Progenitor cell of endocrine pancreas (in vitro differentiated cells): ENCODE measurements at regions not wholly inside any gene's neighbourhood (a gene's known extent, or its start where the extent isn't known, plus 50 kb on each side); places are given as distances from the start of the nearest gene placed in this dataset.

Experiments
- DNase-seq: peaks from one replicate; pipeline ENCODE4 v3.0.0; 2021; ENCODE audit warnings: low spot score; ENCODE audit not compliant: unreplicated experiment
- H3K27ac Mint-ChIP-seq: 2 replicates; pipeline ENCODE4 v1.8.0; 2021; ENCODE audit warnings: mild to moderate bottlenecking, moderate library complexity, mixed read lengths
- H3K27me3 Mint-ChIP-seq: 2 replicates; pipeline ENCODE4 v1.8.0; 2021; ENCODE audit warnings: mixed read lengths
- H3K36me3 Mint-ChIP-seq: 2 replicates; pipeline ENCODE4 v1.8.0; 2022; ENCODE audit warnings: mixed read lengths; ENCODE audit not compliant: insufficient read depth
- H3K4me1 Mint-ChIP-seq: 2 replicates; pipeline ENCODE4 v1.8.0; 2021; ENCODE audit warnings: low read depth, mixed read lengths
- H3K4me3 Mint-ChIP-seq: 2 replicates; pipeline ENCODE4 v1.8.0; 2021; ENCODE audit warnings: low read depth, mild to moderate bottlenecking, moderate library complexity, mixed read lengths
- H3K9me3 Mint-ChIP-seq: 2 replicates; pipeline ENCODE4 v1.8.0; 2021; ENCODE audit warnings: low read depth, mixed read lengths
- TF ChIP-seq, protein P1 (sequence below): fragments of 200-600 bp; sonication (generic); IDR thresholded peaks from one replicate; pipeline ENCODE4 v1.5.0; 2021; ENCODE audit warnings: antibody characterized with exemption, mild to moderate bottlenecking; ENCODE audit not compliant: unreplicated experiment

GRCh38 chr5:12477554-12477953 lies 573.3 kb upstream of the CTNND2 start:
- TF ChIP-seq, protein P1, sequence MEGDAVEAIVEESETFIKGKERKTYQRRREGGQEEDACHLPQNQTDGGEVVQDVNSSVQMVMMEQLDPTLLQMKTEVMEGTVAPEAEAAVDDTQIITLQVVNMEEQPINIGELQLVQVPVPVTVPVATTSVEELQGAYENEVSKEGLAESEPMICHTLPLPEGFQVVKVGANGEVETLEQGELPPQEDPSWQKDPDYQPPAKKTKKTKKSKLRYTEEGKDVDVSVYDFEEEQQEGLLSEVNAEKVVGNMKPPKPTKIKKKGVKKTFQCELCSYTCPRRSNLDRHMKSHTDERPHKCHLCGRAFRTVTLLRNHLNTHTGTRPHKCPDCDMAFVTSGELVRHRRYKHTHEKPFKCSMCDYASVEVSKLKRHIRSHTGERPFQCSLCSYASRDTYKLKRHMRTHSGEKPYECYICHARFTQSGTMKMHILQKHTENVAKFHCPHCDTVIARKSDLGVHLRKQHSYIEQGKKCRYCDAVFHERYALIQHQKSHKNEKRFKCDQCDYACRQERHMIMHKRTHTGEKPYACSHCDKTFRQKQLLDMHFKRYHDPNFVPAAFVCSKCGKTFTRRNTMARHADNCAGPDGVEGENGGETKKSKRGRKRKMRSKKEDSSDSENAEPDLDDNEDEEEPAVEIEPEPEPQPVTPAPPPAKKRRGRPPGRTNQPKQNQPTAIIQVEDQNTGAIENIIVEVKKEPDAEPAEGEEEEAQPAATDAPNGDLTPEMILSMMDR, result no peak
- Mint-ChIP-seq H3K27me3 (no peaks in the 10 kb centered on the region), H3K9me3 (peaks cover 4% of the 10 kb centered on the region), H3K4me1 (no peaks in the 10 kb centered on the region), H3K27ac (no peak overlapping the region), H3K4me3 (no peak overlapping the region), H3K36me3 (no peaks in the 10 kb centered on the region)
- no peak for DNase-seq

DNA sequence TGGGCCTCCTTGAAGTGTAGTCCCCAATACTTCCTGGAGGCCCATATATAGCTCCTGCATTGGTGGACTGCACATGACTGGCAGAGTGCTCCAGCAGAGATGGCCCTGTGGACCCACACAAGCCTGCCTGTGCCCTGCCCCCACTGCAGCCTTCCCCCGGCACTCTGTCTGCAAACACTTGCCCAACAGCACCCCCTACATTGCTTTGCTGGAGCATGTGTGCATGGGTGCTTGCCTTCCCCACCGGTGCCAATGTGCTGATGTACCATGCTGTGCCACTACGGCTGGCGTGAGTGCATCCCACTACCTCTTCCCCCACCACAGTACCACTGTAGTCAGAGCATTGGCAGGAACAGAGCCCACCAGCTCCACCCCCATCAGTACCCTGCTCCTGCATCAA lies 563.6 kb upstream of the CTNND2 start:
- TF ChIP-seq, protein P1, result no peak
- DNase-seq, result no peak
- Mint-ChIP-seq H3K36me3 (peaks cover 6% of the 10 kb centered on the region), H3K27ac (no peak overlapping the region), H3K27me3 (no peaks in the 10 kb centered on the region), H3K9me3 (peaks cover 40% of the 10 kb centered on the region), H3K4me3 (no peak overlapping the region), H3K4me1 (no peaks in the 10 kb centered on the region)

DNA sequence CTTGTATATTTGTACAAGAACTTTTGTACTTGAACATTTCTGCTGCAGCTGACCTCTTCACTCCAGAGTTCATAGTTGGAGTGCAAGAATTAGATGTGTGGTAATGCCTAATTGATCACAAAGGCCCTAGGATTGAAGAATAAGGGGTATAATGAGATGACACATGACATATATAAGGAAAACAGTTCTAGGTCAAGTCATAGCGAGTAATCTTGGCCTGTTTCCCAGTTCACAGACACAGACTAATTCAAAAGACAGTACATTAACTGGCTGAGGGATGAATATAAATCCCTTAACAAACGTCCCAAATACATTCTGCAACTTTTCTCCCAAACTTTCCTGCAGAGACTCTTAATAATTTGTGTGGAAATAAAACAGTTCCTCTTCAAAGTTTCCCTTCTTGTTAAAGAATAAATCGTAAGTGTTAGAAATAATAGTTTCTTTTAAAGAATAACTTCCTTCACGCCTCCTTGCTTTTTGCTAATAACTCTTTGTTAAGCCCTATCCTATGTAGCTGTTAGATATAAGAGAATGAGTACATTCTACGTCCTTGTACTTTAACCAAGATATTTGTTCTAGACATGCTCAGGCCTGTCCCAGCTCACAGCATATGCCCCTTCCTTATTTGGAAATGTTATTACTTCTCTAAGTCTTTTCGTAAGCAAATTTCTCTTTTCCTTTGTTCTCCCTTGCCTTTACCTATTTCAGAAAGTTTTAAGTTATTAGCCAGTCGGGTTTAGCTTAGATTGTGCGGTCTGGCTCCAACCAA lies 556.4 kb upstream of the CTNND2 start:
- H3K27ac Mint-ChIP-seq, result no peak overlapping the region
- H3K9me3 Mint-ChIP-seq, result peaks cover 19% of the 10 kb centered on the region
- H3K27me3 Mint-ChIP-seq, result no peaks in the 10 kb centered on the region
- H3K36me3 Mint-ChIP-seq, result no peaks in the 10 kb centered on the region
- DNase-seq, result no peak
- H3K4me3 Mint-ChIP-seq, result no peak overlapping the region
- TF ChIP-seq, protein P1, result no peak
- no peaks in the 10 kb centered on the region for H3K4me1 Mint-ChIP-seq

DNA sequence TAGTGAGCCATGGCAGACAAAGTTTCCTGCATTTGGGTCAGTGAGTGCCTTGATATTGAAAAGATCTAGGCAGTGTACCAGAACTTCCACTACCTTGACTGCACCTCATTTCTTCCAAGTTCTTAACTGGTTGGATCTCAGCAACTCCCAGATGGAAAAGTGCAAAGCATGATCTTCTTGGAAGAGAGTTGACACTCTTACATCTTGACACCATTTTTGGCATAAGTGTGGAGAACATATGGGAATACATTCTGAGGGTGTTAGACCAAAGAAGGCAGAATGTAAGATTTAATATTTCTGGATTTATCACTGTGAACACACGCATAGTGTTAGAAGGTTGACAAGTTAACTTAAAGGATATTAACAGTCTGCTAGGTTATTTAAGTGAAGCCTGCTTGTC lies 555.1 kb upstream of the CTNND2 start:
- Mint-ChIP-seq H3K27me3 (no peaks in the 10 kb centered on the region), H3K4me1 (no peaks in the 10 kb centered on the region), H3K4me3 (no peak overlapping the region), H3K9me3 (peaks cover 19% of the 10 kb centered on the region), H3K27ac (no peak overlapping the region), H3K36me3 (no peaks in the 10 kb centered on the region)
- TF ChIP-seq, protein P1, result no peak
- no peak for DNase-seq

- TF ChIP-seq, protein P1, result no peak
- no peak for DNase-seq
- Mint-ChIP-seq H3K27ac (no peak overlapping the region), H3K27me3 (no peaks in the 10 kb centered on the region), H3K4me1 (peaks cover 8% of the 10 kb centered on the region), H3K4me3 (no peak overlapping the region), H3K36me3 (no peaks in the 10 kb centered on the region), H3K9me3 (peaks cover 12% of the 10 kb centered on the region)
These were observed 514.8 kb upstream of the CTNND2 start for GRCh38 chr5:12419075-12419474.
